GM19035 (cell line): ENCODE measurements at regions not wholly inside any gene's neighbourhood (a gene's known extent, or its start where the extent isn't known, plus 50 kb on each side); places are given as distances from the start of the nearest gene placed in this dataset.

ENCODE experiments used
- ATAC-seq: cut with Tn5 transposase; IDR thresholded peaks from one replicate; pipeline ENCODE4 v1.9.1; 2021; ENCODE audit not compliant: unreplicated experiment

DNA sequence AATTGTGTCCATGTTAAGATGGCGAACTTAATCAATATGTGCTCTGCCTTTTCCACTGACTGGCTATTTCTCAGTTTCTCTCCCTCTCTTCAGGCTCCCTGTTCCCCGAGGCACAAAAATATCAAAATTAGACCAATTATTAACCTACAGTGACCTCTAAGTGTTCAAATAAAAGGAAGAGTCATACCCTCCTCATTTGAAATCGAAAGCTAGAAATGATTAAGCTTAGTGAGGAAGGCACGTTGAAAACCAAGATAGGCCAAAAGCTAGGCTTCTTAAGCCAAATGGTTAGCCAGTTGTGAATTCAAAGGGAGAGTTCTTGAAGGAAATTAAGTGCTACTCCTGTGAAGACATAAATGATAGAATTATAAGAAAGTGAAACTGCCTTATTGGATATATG, 81.1 kb upstream of the MBL2 start:
- peak; percentile 49 for ATAC-seq

DNA sequence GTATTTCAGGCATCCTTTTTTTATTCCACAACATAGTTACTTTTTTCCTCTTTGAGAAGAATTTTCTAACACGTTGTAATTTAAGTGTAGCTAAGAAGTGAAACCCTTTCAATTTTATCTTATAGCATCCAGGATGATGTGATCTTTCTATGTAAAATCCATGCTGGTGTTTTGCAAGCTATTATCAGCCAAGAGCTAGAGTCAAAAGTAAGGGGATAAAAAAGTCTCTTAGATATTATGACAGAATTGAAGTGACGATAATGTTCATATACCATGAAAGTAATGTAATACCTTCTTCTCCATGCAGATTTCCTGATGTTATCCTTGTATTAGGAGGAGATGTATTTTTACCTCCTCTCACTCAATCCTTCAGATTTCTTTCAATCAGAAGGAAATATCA, 64.2 kb upstream of the MBL2 start:
- ATAC-seq, result no peak
